ENCODE measurements at regions not wholly inside any gene's neighbourhood (a gene's known extent, or its start where the extent isn't known, plus 50 kb on each side); places are given as distances from the start of the nearest gene placed in this dataset.

DNA sequence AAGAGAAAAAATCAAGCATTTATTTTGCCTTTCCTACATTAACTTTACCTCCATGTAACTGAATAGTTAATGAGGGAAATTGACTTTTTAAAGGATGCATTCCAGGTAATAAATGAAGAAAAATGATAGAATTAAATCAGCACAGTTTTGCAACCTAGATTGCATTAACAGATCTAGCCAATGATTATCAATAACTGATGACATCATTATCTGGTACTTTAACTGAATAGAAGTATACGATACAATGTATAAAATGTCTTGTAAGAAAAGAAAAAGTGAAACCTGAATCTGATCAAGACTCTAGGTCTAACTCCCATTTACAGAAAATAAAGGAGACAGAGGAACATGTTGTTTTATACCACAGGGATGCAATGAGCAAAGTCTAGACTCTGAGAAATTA lies 126.0 kb upstream of the XPO1 start:
- ChIA-PET CTCF (no interaction called here), POLR2A (no interaction called here)
- intact Hi-C loops (cut with micrococcal nuclease; ENCODE audit: unreplicated experiment), result no loop called here
- Mint-ChIP-seq H3K4me1 (ENCODE audit: low read depth, unreplicated experiment) (no peaks in the 10 kb centered on the region), H3K36me3 (ENCODE audit: insufficient read depth, unreplicated experiment) (no peaks in the 10 kb centered on the region), H3K27me3 (ENCODE audit: insufficient read depth, unreplicated experiment) (no peaks in the 10 kb centered on the region), H3K27ac (ENCODE audit: unreplicated experiment) (no peak overlapping the region), H3K4me3 (ENCODE audit: unreplicated experiment) (no peak overlapping the region), H3K9me3 (ENCODE audit: unreplicated experiment) (no peaks in the 10 kb centered on the region)
- no peaks in the 10 kb centered on the region for H3K36me3 ChIP-seq (ENCODE audit: control insufficient read depth, insufficient read depth, low read length)
- DNase-seq, result no peak
- no peaks in the 10 kb centered on the region for H3K27me3 ChIP-seq (replicated peaks; ENCODE audit: control insufficient read depth, insufficient read depth, low read length)
- no TSS peak for BruUV-seq (replicated peaks)
- no peaks in the 10 kb centered on the region for H3K9me3 ChIP-seq
- 0 out of 2 replicates have a peak, but pooled peaks cover 3% of the 10 kb centered on the region for H3K4me1 ChIP-seq
- no peak overlapping the region for H3K4me3 ChIP-seq (ENCODE audit: low read depth, low read length)
- TF ChIP-seq CTCF (IDR thresholded peaks at IDR 0.05; ENCODE audit: insufficient read depth in 1 of 2, low read depth in 1 of 2, low read length in 1 of 2, severe bottlenecking in 1 of 2, unreplicated experiment in 1 of 2), result no peak

GRCh38 chr2:61662990-61663389 lies 124.8 kb upstream of the XPO1 start:
- no peak for TF ChIP-seq CTCF (IDR thresholded peaks at IDR 0.05; ENCODE audit: insufficient read depth in 1 of 2, low read depth in 1 of 2, low read length in 1 of 2, severe bottlenecking in 1 of 2, unreplicated experiment in 1 of 2)
- no peak overlapping the region for H3K4me3 Mint-ChIP-seq (ENCODE audit: unreplicated experiment)

DNA sequence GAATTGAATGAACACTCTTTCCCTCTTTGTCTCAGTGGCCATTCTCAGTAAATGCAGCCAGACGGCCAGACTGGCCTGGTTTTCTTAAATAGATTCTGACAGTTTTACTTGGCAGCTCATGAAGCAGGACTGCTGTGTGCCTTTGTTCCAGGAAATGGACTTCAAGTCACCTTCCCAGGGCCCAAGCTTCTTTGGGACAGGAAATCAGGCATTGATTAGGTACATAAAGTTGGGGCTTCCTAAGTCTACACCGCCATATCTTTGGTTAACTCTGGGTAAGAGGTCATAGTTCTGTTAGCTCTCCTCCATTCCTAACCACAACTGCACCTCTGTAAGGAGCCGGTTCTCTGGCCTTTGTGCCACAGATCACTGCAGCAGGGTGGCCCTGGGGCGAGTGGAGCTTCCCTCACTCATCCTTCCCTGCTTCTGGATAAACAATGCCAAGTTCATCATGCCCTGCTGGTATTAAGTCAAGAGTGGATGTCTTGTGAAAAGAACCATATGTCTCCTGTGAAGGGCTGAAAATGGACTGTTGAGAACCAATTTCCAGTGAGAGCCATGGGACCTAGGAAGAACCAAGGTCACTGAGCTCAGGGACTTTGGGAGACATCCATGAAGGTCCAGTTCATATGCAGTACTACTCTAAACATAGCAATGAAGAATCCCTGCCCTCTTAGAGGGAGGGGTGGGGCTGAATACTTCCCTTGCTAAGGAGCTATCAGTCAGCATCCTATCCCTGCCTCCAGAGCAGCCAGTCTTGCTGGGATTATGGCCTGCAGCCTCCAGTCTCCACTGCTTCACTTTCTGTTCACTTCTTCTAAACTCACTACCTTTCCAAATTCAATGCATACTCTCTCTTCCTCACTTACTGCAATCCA lies 122.6 kb upstream of the XPO1 start:
- ChIA-PET CTCF (no interaction called here), POLR2A (no interaction called here)
- Histone ChIP-seq H3K9me3 (no peaks in the 10 kb centered on the region), H3K36me3 (ENCODE audit: control insufficient read depth, insufficient read depth, low read length) (no peaks in the 10 kb centered on the region), H3K4me1 (0 out of 2 replicates have a peak, but pooled peaks cover 10% of the 10 kb centered on the region), H3K27me3 (replicated peaks; ENCODE audit: control insufficient read depth, insufficient read depth, low read length) (no peaks in the 10 kb centered on the region), H3K4me3 (ENCODE audit: low read depth, low read length) (no peak overlapping the region)
- Mint-ChIP-seq H3K27ac (ENCODE audit: unreplicated experiment) (no peak overlapping the region), H3K9me3 (ENCODE audit: unreplicated experiment) (no peaks in the 10 kb centered on the region), H3K36me3 (ENCODE audit: insufficient read depth, unreplicated experiment) (no peaks in the 10 kb centered on the region), H3K27me3 (ENCODE audit: insufficient read depth, unreplicated experiment) (no peaks in the 10 kb centered on the region), H3K4me1 (ENCODE audit: low read depth, unreplicated experiment) (no peaks in the 10 kb centered on the region), H3K4me3 (ENCODE audit: unreplicated experiment) (no peak overlapping the region)
- BruUV-seq (replicated peaks), result no TSS peak
- TF ChIP-seq CTCF (IDR thresholded peaks at IDR 0.05; ENCODE audit: insufficient read depth in 1 of 2, low read depth in 1 of 2, low read length in 1 of 2, severe bottlenecking in 1 of 2, unreplicated experiment in 1 of 2), result no peak
- intact Hi-C loops (cut with micrococcal nuclease; ENCODE audit: unreplicated experiment), result no loop called here
- no peak for DNase-seq

More at GRCh38 chr2:61662990-61663389, 124.8 kb upstream of the XPO1 start:
- no TSS peak for BruUV-seq (replicated peaks)
- no peaks in the 10 kb centered on the region for H3K4me1 Mint-ChIP-seq (ENCODE audit: low read depth, unreplicated experiment)
- no peak overlapping the region for H3K4me3 ChIP-seq (ENCODE audit: low read depth, low read length)
- intact Hi-C loops (cut with micrococcal nuclease; ENCODE audit: unreplicated experiment), result no loop called here
- no peak for DNase-seq
- no peak overlapping the region for H3K27ac Mint-ChIP-seq (ENCODE audit: unreplicated experiment)
- H3K9me3 ChIP-seq, result no peaks in the 10 kb centered on the region
- no peaks in the 10 kb centered on the region for H3K27me3 ChIP-seq (replicated peaks; ENCODE audit: control insufficient read depth, insufficient read depth, low read length)
- H3K36me3 Mint-ChIP-seq (ENCODE audit: insufficient read depth, unreplicated experiment), result no peaks in the 10 kb centered on the region
- H3K9me3 Mint-ChIP-seq (ENCODE audit: unreplicated experiment), result no peaks in the 10 kb centered on the region
- ChIA-PET CTCF (no interaction called here), POLR2A (no interaction called here)
- no peaks in the 10 kb centered on the region for H3K27me3 Mint-ChIP-seq (ENCODE audit: insufficient read depth, unreplicated experiment)
- H3K4me1 ChIP-seq, result 0 out of 2 replicates have a peak, but pooled peaks cover 10% of the 10 kb centered on the region
- H3K36me3 ChIP-seq (ENCODE audit: control insufficient read depth, insufficient read depth, low read length), result no peaks in the 10 kb centered on the region
